GM12878 (cell line): ENCODE measurements at regions not wholly inside any gene's neighbourhood (a gene's known extent, or its start where the extent isn't known, plus 50 kb on each side); places are given as distances from the start of the nearest gene placed in this dataset.

Experiments
- ATF2 ChIP-seq: IDR thresholded peaks from 2 replicates; pipeline ENCODE4 v1.6.1; 2012; ENCODE audit warnings: low read length, inconsistent platforms
- CEBPB ChIP-seq, 2 experiments: fragments of 150-350 bp in 1 of 2; IDR thresholded peaks; 2 replicates each; pipeline ENCODE4 v1.6.1; 2012 to 2014; ENCODE audit warnings: low read depth in 2 of 2, low read length in 2 of 2, borderline replicate concordance in 1 of 2, inconsistent platforms in 1 of 2
- CHD1 ChIP-seq: IDR thresholded peaks from 2 replicates; pipeline ENCODE4 v1.6.1; 2012; ENCODE audit warnings: low read depth, low read length, improper control_type of control experiment
- CTCF ChIP-seq, 3 experiments: IDR thresholded peaks in 2 of 3; conservative IDR thresholded peaks in 1 of 3; 2 replicates each; pipeline ENCODE4 v1.5.1; 2011; ENCODE audit warnings: low read depth in 3 of 3, low read length in 3 of 3, mild to moderate bottlenecking in 3 of 3, control low read depth in 2 of 3, moderate library complexity in 2 of 3, inconsistent platforms in 1 of 3, mixed read lengths in 1 of 3; ENCODE audit not compliant: control insufficient read depth in 2 of 3, insufficient read depth in 1 of 3; ENCODE audit errors: extremely low read depth in 1 of 3
- EZH2 ChIP-seq: IDR thresholded peaks from 2 replicates; pipeline ENCODE4 v1.6.1; 2012; ENCODE audit warnings: low read depth, mild to moderate bottlenecking, control low read depth, inconsistent platforms, low read length, borderline replicate concordance; ENCODE audit not compliant: control insufficient read depth
- RAD21 ChIP-seq: IDR thresholded peaks from 2 replicates; pipeline ENCODE4 v1.6.1; 2011; ENCODE audit warnings: mild to moderate bottlenecking, low read depth, low read length, moderate library complexity; ENCODE audit not compliant: insufficient read depth
- RFX5 ChIP-seq: IDR thresholded peaks from 2 replicates; pipeline ENCODE4 v1.6.1; 2011; ENCODE audit warnings: low read depth, low read length, improper control_type of control experiment
- TAF1 ChIP-seq: IDR thresholded peaks from 2 replicates; pipeline ENCODE4 v1.6.1; 2011; ENCODE audit warnings: mild to moderate bottlenecking, low read depth, low read length, borderline replicate concordance
- TCF7 ChIP-seq: IDR thresholded peaks from 2 replicates; pipeline ENCODE4 v1.6.1; 2014; ENCODE audit warnings: antibody characterized with exemption, borderline replicate concordance

- TF ChIP-seq TCF7: no peak
- TF ChIP-seq CEBPB (IDR thresholded peaks at IDR 0.05; ENCODE audit: borderline replicate concordance in 1 of 2, low read depth in 2 of 2, low read length in 2 of 2): no peak
- TF ChIP-seq CTCF (IDR thresholded peaks at IDR 0.05 in 2 of 3, conservative IDR thresholded peaks at IDR 0.05 in 1 of 3; ENCODE audit: control insufficient read depth in 2 of 3, extremely low read depth in 1 of 3, insufficient read depth in 1 of 3, low read depth in 3 of 3, low read length in 3 of 3): no peak
- no peak for TF ChIP-seq RFX5
- no peak for TF ChIP-seq CHD1
- no peak for TF ChIP-seq TAF1
- TF ChIP-seq ATF2: no peak
- TF ChIP-seq EZH2: no peak
- TF ChIP-seq RAD21: no peak
These were observed 339.8 kb upstream of the ZEB2 start for GRCh38 chr2:144859716-144860115.
